Ascending aorta (tissue), 2 donors: ENCODE measurements at regions not wholly inside any gene's neighbourhood (a gene's known extent, or its start where the extent isn't known, plus 50 kb on each side); places are given as distances from the start of the nearest gene placed in this dataset.

Experiments
- DNase-seq, 2 donors: peaks; one replicate each; pipeline ENCODE4 v3.0.0-alpha.2; 2019; ENCODE audit warnings: low spot score in 2 of 2
- H3K27ac ChIP-seq, 2 donors: fragments of 200-600 bp; sonication (generic); one replicate each; pipeline ENCODE4 v1.5.1; 2016 to 2017; ENCODE audit warnings: mild to moderate bottlenecking in 1 of 2
- H3K27me3 ChIP-seq: fragments of 200-600 bp; sonication (generic); one replicate; pipeline ENCODE4 v1.5.1; 2017
- H3K36me3 ChIP-seq, 2 donors: fragments of 200-600 bp; sonication (generic); one replicate each; pipeline ENCODE4 v1.5.1; 2016
- H3K4me1 ChIP-seq, 2 donors: fragments of 200-600 bp; sonication (generic); one replicate each; pipeline ENCODE4 v1.5.1; 2016 to 2017; ENCODE audit warnings: mild to moderate bottlenecking in 1 of 2
- H3K4me3 ChIP-seq, 2 donors: fragments of 200-600 bp; sonication (generic); one replicate each; pipeline ENCODE4 v1.5.1; 2016 to 2017; ENCODE audit warnings: mild to moderate bottlenecking in 1 of 2
- H3K9me3 ChIP-seq, 2 donors: fragments of 200-600 bp; sonication (generic); one replicate each; pipeline ENCODE4 v1.5.1; 2016
- intact Hi-C: fragments of 100-400 bp; cut with DNase I; formaldehyde crosslinking; loops from one replicate; pipeline ENCODE4 v1.15.1; 2023
- TF ChIP-seq, protein P1 (sequence below), 3 experiments: fragments of 200-600 bp in 2 of 3; fragments of 450-650 bp in 1 of 3; sonication (generic) in 2 of 3; IDR thresholded peaks; one replicate each; pipeline ENCODE4 v1.5.1; 2016 to 2019; ENCODE audit warnings: antibody characterized with exemption in 3 of 3, mild to moderate bottlenecking in 1 of 3, moderate library complexity in 1 of 3

GRCh38 chr9:22373636-22374035, 73.0 kb upstream of the DMRTA1 start:
- TF ChIP-seq, protein P1, sequence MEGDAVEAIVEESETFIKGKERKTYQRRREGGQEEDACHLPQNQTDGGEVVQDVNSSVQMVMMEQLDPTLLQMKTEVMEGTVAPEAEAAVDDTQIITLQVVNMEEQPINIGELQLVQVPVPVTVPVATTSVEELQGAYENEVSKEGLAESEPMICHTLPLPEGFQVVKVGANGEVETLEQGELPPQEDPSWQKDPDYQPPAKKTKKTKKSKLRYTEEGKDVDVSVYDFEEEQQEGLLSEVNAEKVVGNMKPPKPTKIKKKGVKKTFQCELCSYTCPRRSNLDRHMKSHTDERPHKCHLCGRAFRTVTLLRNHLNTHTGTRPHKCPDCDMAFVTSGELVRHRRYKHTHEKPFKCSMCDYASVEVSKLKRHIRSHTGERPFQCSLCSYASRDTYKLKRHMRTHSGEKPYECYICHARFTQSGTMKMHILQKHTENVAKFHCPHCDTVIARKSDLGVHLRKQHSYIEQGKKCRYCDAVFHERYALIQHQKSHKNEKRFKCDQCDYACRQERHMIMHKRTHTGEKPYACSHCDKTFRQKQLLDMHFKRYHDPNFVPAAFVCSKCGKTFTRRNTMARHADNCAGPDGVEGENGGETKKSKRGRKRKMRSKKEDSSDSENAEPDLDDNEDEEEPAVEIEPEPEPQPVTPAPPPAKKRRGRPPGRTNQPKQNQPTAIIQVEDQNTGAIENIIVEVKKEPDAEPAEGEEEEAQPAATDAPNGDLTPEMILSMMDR (IDR thresholded peaks at IDR 0.05): no peak
- intact Hi-C loops: no loop called here
- H3K27ac ChIP-seq: no peak overlapping the region
- no peak overlapping the region for H3K4me3 ChIP-seq
- H3K27me3 ChIP-seq: no peaks in the 10 kb centered on the region
- no peaks in the 10 kb centered on the region for H3K9me3 ChIP-seq
- DNase-seq: no peak
- H3K4me1 ChIP-seq: no peaks in the 10 kb centered on the region
- no peaks in the 10 kb centered on the region for H3K36me3 ChIP-seq

DNA sequence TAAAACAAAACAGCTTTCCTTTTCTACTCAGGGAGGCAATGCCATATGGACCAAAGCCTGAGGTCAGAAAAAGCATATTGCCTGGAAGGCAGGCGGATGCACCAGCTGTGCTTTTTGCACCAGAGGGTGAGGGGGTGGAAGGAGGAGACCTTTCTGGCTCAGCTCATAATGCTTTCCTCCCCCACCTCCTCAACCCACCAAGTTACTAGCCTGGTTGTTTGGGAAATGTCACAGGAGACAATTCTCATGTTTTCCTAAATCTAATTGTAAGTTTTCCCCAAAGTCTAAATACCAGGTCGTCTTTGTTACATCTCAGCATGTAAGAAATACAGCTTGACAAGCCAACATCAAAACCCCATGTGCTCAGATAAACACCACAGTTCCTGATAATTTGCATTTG, 72.6 kb upstream of the DMRTA1 start:
- H3K27me3 ChIP-seq: no peaks in the 10 kb centered on the region
- H3K36me3 ChIP-seq: no peaks in the 10 kb centered on the region
- no peaks in the 10 kb centered on the region for H3K9me3 ChIP-seq
- TF ChIP-seq, protein P1 (IDR thresholded peaks at IDR 0.05): no peak
- H3K4me1 ChIP-seq: no peaks in the 10 kb centered on the region
- H3K27ac ChIP-seq: no peak overlapping the region
- no peak for DNase-seq
- no peak overlapping the region for H3K4me3 ChIP-seq
- intact Hi-C loops: no loop called here

GRCh38 chr9:22379272-22379671, 67.4 kb upstream of the DMRTA1 start:
- no peak for DNase-seq
- H3K9me3 ChIP-seq: no peaks in the 10 kb centered on the region
- H3K27me3 ChIP-seq: no peaks in the 10 kb centered on the region
- no peaks in the 10 kb centered on the region for H3K4me1 ChIP-seq
- no peak overlapping the region for H3K4me3 ChIP-seq
- TF ChIP-seq, protein P1 (IDR thresholded peaks at IDR 0.05): no peak
- no peaks in the 10 kb centered on the region for H3K36me3 ChIP-seq
- intact Hi-C loops: no loop called here
- H3K27ac ChIP-seq: no peak overlapping the region

GRCh38 chr9:22381170-22381569, 65.5 kb upstream of the DMRTA1 start:
- no peaks in the 10 kb centered on the region for H3K36me3 ChIP-seq
- H3K4me1 ChIP-seq: no peaks in the 10 kb centered on the region
- no peak for DNase-seq
- intact Hi-C loops: no loop called here
- no peak overlapping the region for H3K27ac ChIP-seq
- no peaks in the 10 kb centered on the region for H3K27me3 ChIP-seq
- TF ChIP-seq, protein P1 (IDR thresholded peaks at IDR 0.05): no peak
- no peak overlapping the region for H3K4me3 ChIP-seq
- H3K9me3 ChIP-seq: no peaks in the 10 kb centered on the region

GRCh38 chr9:22382331-22382730, 64.3 kb upstream of the DMRTA1 start:
- Histone ChIP-seq H3K36me3 (no peaks in the 10 kb centered on the region), H3K4me3 (no peak overlapping the region), H3K9me3 (no peaks in the 10 kb centered on the region), H3K27ac (no peak overlapping the region), H3K4me1 (no peaks in the 10 kb centered on the region), H3K27me3 (no peaks in the 10 kb centered on the region)
- intact Hi-C loops: no loop called here
- no peak for DNase-seq
- TF ChIP-seq, protein P1 (IDR thresholded peaks at IDR 0.05): no peak

- no peaks in the 10 kb centered on the region for H3K27me3 ChIP-seq
- H3K4me1 ChIP-seq: no peaks in the 10 kb centered on the region
- no peak overlapping the region for H3K27ac ChIP-seq
- no peaks in the 10 kb centered on the region for H3K36me3 ChIP-seq
- no peak for DNase-seq
- TF ChIP-seq, protein P1 (IDR thresholded peaks at IDR 0.05): no peak
- no peaks in the 10 kb centered on the region for H3K9me3 ChIP-seq
- no peak overlapping the region for H3K4me3 ChIP-seq
- intact Hi-C loops: no loop called here
These were observed 62.9 kb upstream of the DMRTA1 start for GRCh38 chr9:22383718-22384117.
